ENCODE measurements at regions not wholly inside any gene's neighbourhood (a gene's known extent, or its start where the extent isn't known, plus 50 kb on each side); places are given as distances from the start of the nearest gene placed in this dataset.

- Histone ChIP-seq H3K36me3 (no peaks in the 10 kb centered on the region), H3K27me3 (no peaks in the 10 kb centered on the region), H3K4me1 (no peaks in the 10 kb centered on the region), H3K4me3 (no peak overlapping the region), H3K27ac (no peak overlapping the region), H3K9me3 (peaks cover 0 to 7% of the 10 kb centered on the region in 2 donors)
- DNase-seq (ENCODE audit: low spot score) = no peak
- TF ChIP-seq CTCF (IDR thresholded peaks at IDR 0.05) = no peak
Observed at GRCh38 chr18:47758000-47758399, 172.5 kb downstream of the SMAD2 start.

- no peak overlapping the region for H3K27ac ChIP-seq
- no peaks in the 10 kb centered on the region for H3K27me3 ChIP-seq
- no peak overlapping the region for H3K4me3 ChIP-seq
- peak; percentile 60 for DNase-seq (ENCODE audit: low spot score)
- peak; percentile 81 to 90 for TF ChIP-seq CTCF (IDR thresholded peaks at IDR 0.05)
- no peaks in the 10 kb centered on the region for H3K4me1 ChIP-seq
- no peaks in the 10 kb centered on the region for H3K36me3 ChIP-seq
- H3K9me3 ChIP-seq = peaks cover 0 to 7% of the 10 kb centered on the region in 2 donors
Observed at GRCh38 chr18:47756364-47757016, 174.0 kb downstream of the SMAD2 start.

GRCh38 chr18:47755102-47755456, 175.4 kb downstream of the SMAD2 start:
- H3K36me3 ChIP-seq = no peaks in the 10 kb centered on the region
- DNase-seq (ENCODE audit: low spot score) = peak; percentile 26
- no peak for TF ChIP-seq CTCF (IDR thresholded peaks at IDR 0.05)
- no peaks in the 10 kb centered on the region for H3K27me3 ChIP-seq
- H3K9me3 ChIP-seq = no peaks in the 10 kb centered on the region
- H3K27ac ChIP-seq = no peak overlapping the region
- H3K4me1 ChIP-seq = no peaks in the 10 kb centered on the region
- H3K4me3 ChIP-seq = no peak overlapping the region

- Histone ChIP-seq H3K4me1 (no peaks in the 10 kb centered on the region), H3K9me3 (no peaks in the 10 kb centered on the region), H3K27me3 (no peaks in the 10 kb centered on the region), H3K27ac (no peak overlapping the region), H3K4me3 (no peak overlapping the region), H3K36me3 (no peaks in the 10 kb centered on the region)
- peak; percentile 36 to 72 for TF ChIP-seq CTCF (IDR thresholded peaks at IDR 0.05)
- DNase-seq (ENCODE audit: low spot score) = peak; percentile 49
Observed at GRCh38 chr18:47754311-47755101, 176.0 kb downstream of the SMAD2 start.

- Histone ChIP-seq H3K4me1 (peaks cover 0 to 4% of the 10 kb centered on the region in 2 donors), H3K36me3 (no peaks in the 10 kb centered on the region), H3K27ac (no peak overlapping the region), H3K27me3 (no peaks in the 10 kb centered on the region), H3K4me3 (no peak overlapping the region), H3K9me3 (no peaks in the 10 kb centered on the region)
- no peak for TF ChIP-seq CTCF (IDR thresholded peaks at IDR 0.05)
- peak; percentile 40 for DNase-seq (ENCODE audit: low spot score)
Observed at GRCh38 chr18:47752796-47753645, 177.4 kb downstream of the SMAD2 start.

Measured in right atrium auricular region (tissue), 2 donors.